ENCODE measurements at regions not wholly inside any gene's neighbourhood (a gene's known extent, or its start where the extent isn't known, plus 50 kb on each side); places are given as distances from the start of the nearest gene placed in this dataset.
"Not testable (repeated sequence)": the region's sequence is repeated elsewhere in the genome, so short reads cannot be mapped to it uniquely, and the experiment has no call there.

DNA sequence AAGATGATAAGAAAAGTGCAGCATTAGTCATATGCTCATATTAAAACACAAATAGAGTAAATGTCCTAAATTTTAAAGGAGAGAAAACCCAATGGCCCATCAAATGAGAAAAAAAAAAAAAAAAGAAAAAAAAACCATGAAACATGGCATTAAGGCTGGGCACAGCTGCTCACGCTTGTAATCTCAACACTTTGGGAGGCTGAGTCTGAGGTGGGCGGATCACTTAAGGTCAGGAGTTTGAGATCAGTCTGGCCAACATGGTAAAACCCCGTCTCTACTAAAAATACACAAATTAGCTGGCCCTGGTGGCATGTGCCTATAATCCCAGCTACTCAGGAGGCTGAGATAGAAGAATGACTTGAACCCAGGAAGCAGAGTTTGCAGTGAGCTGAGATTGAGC is 515.5 kb upstream of the ANO3 start:
- H3K36me3 ChIP-seq (ENCODE audit: insufficient read depth, low read length, poor library complexity, severe bottlenecking): no peaks in the 10 kb centered on the region
- CTCF ChIA-PET: no interaction called here
- H3K9me3 ChIP-seq (ENCODE audit: low read depth, low read length, poor library complexity, severe bottlenecking): no peaks in the 10 kb centered on the region
- no TSS peak for BruUV-seq (replicated peaks)
- H3K4me1 ChIP-seq (ENCODE audit: insufficient read depth, low read length, poor library complexity, severe bottlenecking): no peaks in the 10 kb centered on the region
- POLR2A ChIA-PET (ENCODE audit: low non-redundant PET): no interaction called here
- no peak overlapping the region for H3K27ac ChIP-seq (ENCODE audit: low read depth, low read length, poor library complexity, severe bottlenecking)
- TF ChIP-seq CTCF (conservative IDR thresholded peaks at IDR 0.05; ENCODE audit: low read depth, low read length): no peak
- no peak for TF ChIP-seq EZH2 (IDR thresholded peaks at IDR 0.05; ENCODE audit: borderline replicate concordance, low read depth, low read length, poor library complexity, severe bottlenecking)
- H3K27me3 ChIP-seq (replicated peaks; ENCODE audit: insufficient read depth, low read depth, low read length, poor library complexity): no peaks in the 10 kb centered on the region
- DNase-seq (ENCODE audit: low spot score): no peak
- intact Hi-C loops (cut with micrococcal nuclease; ENCODE audit: unreplicated experiment): no loop called here
- H3K4me3 ChIP-seq (ENCODE audit: low read depth, low read length, poor library complexity, severe bottlenecking): no peak overlapping the region

GRCh38 chr11:25824688-25825087 is 507.2 kb upstream of the ANO3 start:
- CTCF ChIA-PET: no interaction called here
- no peak for TF ChIP-seq CTCF (conservative IDR thresholded peaks at IDR 0.05; ENCODE audit: low read depth, low read length)
- TF ChIP-seq EZH2 (IDR thresholded peaks at IDR 0.05; ENCODE audit: borderline replicate concordance, low read depth, low read length, poor library complexity, severe bottlenecking): no peak
- no TSS peak for BruUV-seq (replicated peaks)
- intact Hi-C loops (cut with micrococcal nuclease; ENCODE audit: unreplicated experiment): no loop called here
- H3K36me3 ChIP-seq (ENCODE audit: insufficient read depth, low read length, poor library complexity, severe bottlenecking): no peaks in the 10 kb centered on the region
- H3K4me3 ChIP-seq (ENCODE audit: low read depth, low read length, poor library complexity, severe bottlenecking): no peak overlapping the region
- H3K27me3 ChIP-seq (replicated peaks; ENCODE audit: insufficient read depth, low read depth, low read length, poor library complexity): no peaks in the 10 kb centered on the region
- H3K27ac ChIP-seq (ENCODE audit: low read depth, low read length, poor library complexity, severe bottlenecking): no peak overlapping the region
- POLR2A ChIA-PET (ENCODE audit: low non-redundant PET): no interaction called here
- DNase-seq (ENCODE audit: low spot score): no peak
- no peaks in the 10 kb centered on the region for H3K4me1 ChIP-seq (ENCODE audit: insufficient read depth, low read length, poor library complexity, severe bottlenecking)
- no peaks in the 10 kb centered on the region for H3K9me3 ChIP-seq (ENCODE audit: low read depth, low read length, poor library complexity, severe bottlenecking)

- H3K27me3 ChIP-seq (replicated peaks; ENCODE audit: insufficient read depth, low read depth, low read length, poor library complexity); H3K36me3 ChIP-seq (ENCODE audit: insufficient read depth, low read length, poor library complexity, severe bottlenecking); DNase-seq (ENCODE audit: low spot score); H3K27ac ChIP-seq (ENCODE audit: low read depth, low read length, poor library complexity, severe bottlenecking); H3K9me3 ChIP-seq (ENCODE audit: low read depth, low read length, poor library complexity, severe bottlenecking); H3K4me3 ChIP-seq (ENCODE audit: low read depth, low read length, poor library complexity, severe bottlenecking); H3K4me1 ChIP-seq (ENCODE audit: insufficient read depth, low read length, poor library complexity, severe bottlenecking); POLR2A ChIA-PET (ENCODE audit: low non-redundant PET); CTCF ChIA-PET; intact Hi-C loops (cut with micrococcal nuclease; ENCODE audit: unreplicated experiment); BruUV-seq (replicated peaks): not testable (repeated sequence)
Measured at GRCh38 chr11:25831485-25831884, 500.4 kb upstream of the ANO3 start.

DNA sequence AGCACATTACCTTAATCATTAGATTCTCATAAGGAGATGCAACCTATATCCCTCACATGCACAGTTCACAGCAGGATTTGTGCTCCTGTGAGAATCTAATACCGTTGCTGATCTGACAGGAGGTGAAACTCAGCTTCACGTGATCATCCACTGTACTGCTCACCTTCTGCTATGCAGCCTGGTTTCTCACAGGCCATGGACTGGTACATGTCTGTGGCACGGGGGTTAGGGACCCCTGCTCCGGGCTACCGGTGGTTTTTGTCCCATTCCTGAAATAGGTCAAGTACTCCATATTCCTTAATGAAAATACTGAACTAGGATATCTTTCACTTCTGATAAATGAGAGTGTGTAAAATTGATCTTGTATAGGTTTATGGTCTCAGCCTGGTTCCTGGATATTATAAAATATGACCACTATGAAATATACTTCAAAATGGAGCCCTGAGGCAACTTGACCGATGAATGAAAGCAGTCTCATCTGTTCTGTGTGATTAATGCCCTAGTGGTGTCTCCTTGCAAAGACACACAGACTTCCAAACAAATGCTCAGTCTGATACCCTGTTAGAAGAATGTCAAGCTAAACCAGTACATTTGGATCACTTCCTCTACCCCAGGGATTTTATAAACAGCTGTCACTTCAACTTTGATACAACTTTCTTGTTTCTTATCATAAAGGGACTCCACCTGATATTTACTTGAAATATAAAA is 492.9 kb upstream of the ANO3 start:
- Histone ChIP-seq H3K36me3 (ENCODE audit: insufficient read depth, low read length, poor library complexity, severe bottlenecking) (no peaks in the 10 kb centered on the region), H3K27ac (ENCODE audit: low read depth, low read length, poor library complexity, severe bottlenecking) (no peak overlapping the region), H3K27me3 (replicated peaks; ENCODE audit: insufficient read depth, low read depth, low read length, poor library complexity) (no peaks in the 10 kb centered on the region), H3K4me1 (ENCODE audit: insufficient read depth, low read length, poor library complexity, severe bottlenecking) (no peaks in the 10 kb centered on the region), H3K9me3 (ENCODE audit: low read depth, low read length, poor library complexity, severe bottlenecking) (no peaks in the 10 kb centered on the region), H3K4me3 (ENCODE audit: low read depth, low read length, poor library complexity, severe bottlenecking) (no peak overlapping the region)
- no TSS peak for BruUV-seq (replicated peaks)
- intact Hi-C loops (cut with micrococcal nuclease; ENCODE audit: unreplicated experiment): no loop called here
- POLR2A ChIA-PET (ENCODE audit: low non-redundant PET): no interaction called here
- no peak for DNase-seq (ENCODE audit: low spot score)
- TF ChIP-seq EZH2 (IDR thresholded peaks at IDR 0.05; ENCODE audit: borderline replicate concordance, low read depth, low read length, poor library complexity, severe bottlenecking): no peak
- CTCF ChIA-PET: no interaction called here
